ENCODE measurements at regions not wholly inside any gene's neighbourhood (a gene's known extent, or its start where the extent isn't known, plus 50 kb on each side); places are given as distances from the start of the nearest gene placed in this dataset.

DNA sequence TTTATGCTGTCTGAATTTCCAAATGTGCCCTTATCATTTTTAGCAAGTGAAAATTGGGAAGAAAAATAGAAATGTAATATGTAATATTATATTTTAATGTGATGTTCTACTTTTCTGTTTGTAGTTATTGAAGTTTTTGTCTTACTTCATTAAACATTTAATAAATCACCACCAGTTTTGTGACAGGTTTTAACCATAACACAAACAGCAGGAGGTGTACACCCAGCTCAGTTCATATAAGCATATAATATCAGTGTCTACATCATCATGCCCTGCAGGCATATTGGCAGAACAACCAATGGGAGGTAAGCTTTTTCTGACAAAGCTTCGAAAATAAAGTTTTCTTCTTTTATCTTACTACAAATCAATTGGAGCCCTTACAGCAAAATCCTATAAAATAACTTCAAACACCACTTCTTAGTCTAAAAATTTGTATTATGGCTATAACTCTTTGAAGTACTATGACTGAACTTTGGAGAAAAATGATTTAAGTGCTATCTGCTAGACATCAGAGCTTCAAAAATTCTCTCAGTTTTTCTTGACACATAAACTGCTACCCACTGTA is 236.7 kb downstream of the BARHL2 start:
- TF ChIP-seq POLR2A (IDR thresholded peaks at IDR 0.05; ENCODE audit: low read depth, low read length) (no peak), POLR2AphosphoS5 (IDR thresholded peaks at IDR 0.05; ENCODE audit: low read depth, low read length) (no peak), TAF1 (IDR thresholded peaks at IDR 0.05; ENCODE audit: borderline replicate concordance, low read depth, low read length) (no peak)

Data from GM12892 (cell line).